Tibial nerve (tissue), 4 donors: ENCODE measurements at regions not wholly inside any gene's neighbourhood (a gene's known extent, or its start where the extent isn't known, plus 50 kb on each side); places are given as distances from the start of the nearest gene placed in this dataset.
"Not testable (repeated sequence)": the region's sequence is repeated elsewhere in the genome, so short reads cannot be mapped to it uniquely, and the experiment has no call there.

Source experiments
- DNase-seq, 2 donors: peaks; one replicate each; pipeline ENCODE4 v3.0.0-alpha.2; 2019; ENCODE audit warnings: low spot score in 2 of 2
- H3K27ac ChIP-seq, 4 donors: fragments of 200-600 bp; sonication (generic) in 3 of 4; one replicate each; pipeline ENCODE4 v1.5.1; 2017 to 2019; ENCODE audit warnings: mild to moderate bottlenecking in 1 of 4
- H3K27me3 ChIP-seq, 2 donors: fragments of 200-600 bp; sonication (generic) in 1 of 2; one replicate each; pipeline versions ENCODE4 v1.5.1 to v1.6.0; 2017 to 2019
- H3K36me3 ChIP-seq, 3 donors: fragments of 200-600 bp; sonication (generic); one replicate each; pipeline ENCODE4 v1.5.1; 2018 to 2019
- H3K4me1 ChIP-seq, 4 donors: fragments of 200-600 bp; sonication (generic) in 3 of 4; one replicate each; pipeline ENCODE4 v1.5.1; 2017 to 2019
- H3K4me3 ChIP-seq, 4 donors: fragments of 200-600 bp; sonication (generic) in 3 of 4; one replicate each; pipeline ENCODE4 v1.5.1; 2017 to 2019; ENCODE audit warnings: mild to moderate bottlenecking in 1 of 4, moderate library complexity in 1 of 4
- H3K9me3 ChIP-seq, 4 donors: fragments of 200-600 bp; sonication (generic) in 3 of 4; one replicate each; pipeline ENCODE4 v1.5.1; 2017 to 2019
- EP300 ChIP-seq, 2 donors: sonication (generic); formaldehyde crosslinking; IDR thresholded peaks; one replicate each; pipeline ENCODE4 v1.6.1; 2017; ENCODE audit warnings: antibody characterized with exemption in 2 of 2, mild to moderate bottlenecking in 1 of 2
- POLR2A ChIP-seq, 2 donors: fragments of 450-650 bp; IDR thresholded peaks; one replicate each; pipeline ENCODE4 v1.6.1; 2017; ENCODE audit warnings: antibody characterized with exemption in 2 of 2, mild to moderate bottlenecking in 2 of 2, moderate library complexity in 2 of 2
- WGBS, 2 donors: methylation state at CpG; one replicate each; pipeline ENCODE4 v1.1.5; 2018; 5-methylcytosine and 5-hydroxymethylcytosine counted together
- TF ChIP-seq, protein P1 (sequence below), 5 experiments: fragments of 200-600 bp in 3 of 5; fragments of 450-650 bp in 2 of 5; sonication (generic) in 3 of 5; IDR thresholded peaks; one replicate each; pipeline ENCODE4 v1.5.1; 2016 to 2019; ENCODE audit warnings: antibody characterized with exemption in 5 of 5, mild to moderate bottlenecking in 3 of 5, moderate library complexity in 2 of 5

- Histone ChIP-seq H3K36me3 (no peaks in the 10 kb centered on the region), H3K4me1 (no peaks in the 10 kb centered on the region), H3K9me3 (no peaks in the 10 kb centered on the region), H3K27me3 (no peaks in the 10 kb centered on the region), H3K27ac (no peak overlapping the region), H3K4me3 (no peak overlapping the region)
- WGBS, 2 donors, result 70 to 78% methylated on average over 3 of the region's 3 CpGs
- DNase-seq, result no peak
- TF ChIP-seq POLR2A (IDR thresholded peaks at IDR 0.05), result no peak
- TF ChIP-seq, protein P1, sequence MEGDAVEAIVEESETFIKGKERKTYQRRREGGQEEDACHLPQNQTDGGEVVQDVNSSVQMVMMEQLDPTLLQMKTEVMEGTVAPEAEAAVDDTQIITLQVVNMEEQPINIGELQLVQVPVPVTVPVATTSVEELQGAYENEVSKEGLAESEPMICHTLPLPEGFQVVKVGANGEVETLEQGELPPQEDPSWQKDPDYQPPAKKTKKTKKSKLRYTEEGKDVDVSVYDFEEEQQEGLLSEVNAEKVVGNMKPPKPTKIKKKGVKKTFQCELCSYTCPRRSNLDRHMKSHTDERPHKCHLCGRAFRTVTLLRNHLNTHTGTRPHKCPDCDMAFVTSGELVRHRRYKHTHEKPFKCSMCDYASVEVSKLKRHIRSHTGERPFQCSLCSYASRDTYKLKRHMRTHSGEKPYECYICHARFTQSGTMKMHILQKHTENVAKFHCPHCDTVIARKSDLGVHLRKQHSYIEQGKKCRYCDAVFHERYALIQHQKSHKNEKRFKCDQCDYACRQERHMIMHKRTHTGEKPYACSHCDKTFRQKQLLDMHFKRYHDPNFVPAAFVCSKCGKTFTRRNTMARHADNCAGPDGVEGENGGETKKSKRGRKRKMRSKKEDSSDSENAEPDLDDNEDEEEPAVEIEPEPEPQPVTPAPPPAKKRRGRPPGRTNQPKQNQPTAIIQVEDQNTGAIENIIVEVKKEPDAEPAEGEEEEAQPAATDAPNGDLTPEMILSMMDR (IDR thresholded peaks at IDR 0.05), result no peak
- no peak for TF ChIP-seq EP300 (IDR thresholded peaks at IDR 0.05)
Measured at GRCh38 chr2:81412681-81413080, 1108.1 kb upstream of the LRRTM1 start.

- 73 to 76% methylated on average over 2 of the region's 2 CpGs for WGBS, 2 donors
- DNase-seq, result no peak
- TF ChIP-seq EP300 (IDR thresholded peaks at IDR 0.05), result no peak
- no peak overlapping the region for H3K27ac ChIP-seq
- H3K4me3 ChIP-seq, result no peak overlapping the region
- no peaks in the 10 kb centered on the region for H3K4me1 ChIP-seq
- no peaks in the 10 kb centered on the region for H3K9me3 ChIP-seq
- H3K36me3 ChIP-seq, result no peaks in the 10 kb centered on the region
- no peaks in the 10 kb centered on the region for H3K27me3 ChIP-seq
Measured at GRCh38 chr2:81403508-81403907, 1099.0 kb upstream of the LRRTM1 start.

DNA sequence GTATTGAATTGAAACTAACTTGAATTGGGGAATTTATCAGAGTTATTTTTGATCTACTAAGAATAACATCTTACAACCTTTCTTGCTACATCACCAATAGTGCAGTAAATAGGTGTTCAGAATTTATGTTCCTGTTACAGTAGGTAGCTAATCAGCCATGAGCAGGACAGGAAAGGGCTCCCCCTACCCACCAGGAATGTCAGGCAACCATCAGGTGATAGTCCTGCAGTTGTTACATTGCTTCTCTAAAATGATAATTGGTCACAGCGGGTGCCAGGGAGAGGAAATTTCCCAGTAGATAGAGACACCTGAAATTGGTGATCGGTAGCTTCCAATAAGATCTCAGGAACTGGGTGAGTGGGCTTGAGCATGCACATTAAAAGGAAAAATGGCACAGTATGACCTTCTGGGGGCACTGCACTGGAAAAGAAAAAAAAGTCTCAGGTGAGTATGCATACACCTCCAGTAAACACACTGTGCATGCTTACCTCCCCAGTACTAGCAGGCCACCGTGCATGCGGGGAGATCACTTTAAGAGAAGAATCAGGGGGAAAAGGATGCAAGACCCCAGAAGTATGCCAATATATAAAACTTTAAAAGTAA is 1092.0 kb upstream of the LRRTM1 start:
- DNase-seq, result no peak
- TF ChIP-seq, protein P1 (IDR thresholded peaks at IDR 0.05), result no peak
- TF ChIP-seq POLR2A (IDR thresholded peaks at IDR 0.05), result no peak
- TF ChIP-seq EP300 (IDR thresholded peaks at IDR 0.05), result no peak
- Histone ChIP-seq H3K9me3 (no peaks in the 10 kb centered on the region), H3K27ac (no peak overlapping the region), H3K4me1 (no peaks in the 10 kb centered on the region), H3K27me3 (no peaks in the 10 kb centered on the region), H3K36me3 (no peaks in the 10 kb centered on the region), H3K4me3 (no peak overlapping the region)
- WGBS, 2 donors, result 92 to 93% methylated on average over 4 of the region's 4 CpGs

DNA sequence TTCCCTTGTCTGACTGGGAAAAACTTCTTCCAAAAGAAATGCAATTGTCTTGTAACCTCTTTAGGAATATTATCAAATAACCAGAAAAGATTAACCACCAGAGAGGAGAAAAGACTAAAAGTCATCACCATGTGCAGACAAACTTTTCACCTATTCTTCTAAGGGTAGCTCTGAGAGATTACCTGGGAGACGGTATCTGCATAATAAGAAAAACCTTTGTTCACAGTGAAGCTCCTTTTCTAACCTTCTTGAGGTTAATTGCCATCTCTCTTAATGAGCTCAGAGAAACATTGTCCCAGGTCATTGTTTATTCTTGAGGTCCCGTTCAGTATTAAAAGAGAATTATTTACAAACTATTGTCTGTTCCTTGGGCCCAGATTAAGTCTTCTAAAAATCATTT is 1091.2 kb upstream of the LRRTM1 start:
- Histone ChIP-seq H3K36me3 (no peaks in the 10 kb centered on the region), H3K27me3 (no peaks in the 10 kb centered on the region), H3K4me1 (no peaks in the 10 kb centered on the region), H3K4me3 (no peak overlapping the region), H3K9me3 (no peaks in the 10 kb centered on the region), H3K27ac (no peak overlapping the region)
- DNase-seq, result no peak
- 45 to 46% methylated on average over 2 of the region's 2 CpGs for WGBS, 2 donors
- TF ChIP-seq, protein P1 (IDR thresholded peaks at IDR 0.05), result no peak

DNA sequence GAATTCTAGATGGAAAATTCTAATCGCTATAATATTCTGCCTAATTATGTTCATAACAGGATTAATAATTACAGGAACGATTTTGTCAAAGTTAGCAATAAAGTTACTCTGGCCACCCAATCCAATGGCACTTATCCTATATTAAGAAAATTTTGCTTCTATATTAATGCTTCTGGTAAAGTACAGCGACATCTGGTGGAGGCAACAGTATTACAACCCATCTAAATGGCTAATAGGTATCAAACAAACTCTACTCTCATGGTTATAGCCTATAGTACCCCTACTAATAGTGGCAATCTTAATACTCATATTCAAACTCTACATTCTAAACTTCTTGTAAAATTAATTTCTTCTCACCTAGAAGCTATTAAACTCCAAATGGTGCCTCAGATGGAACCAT is 1084.7 kb upstream of the LRRTM1 start:
- DNase-seq, result no peak
- Histone ChIP-seq H3K9me3 (peaks cover 0 to 8% (median 0%) of the 10 kb centered on the region in 4 donors), H3K27me3 (no peaks in the 10 kb centered on the region), H3K4me1 (no peaks in the 10 kb centered on the region), H3K4me3 (no peak overlapping the region), H3K36me3 (no peaks in the 10 kb centered on the region), H3K27ac (no peak overlapping the region)
- WGBS, 2 donors, result 60 to 78% methylated on average over 3 of the region's 3 CpGs
- TF ChIP-seq EP300 (IDR thresholded peaks at IDR 0.05) (no peak), POLR2A (IDR thresholded peaks at IDR 0.05) (no peak)
- TF ChIP-seq, protein P1 (IDR thresholded peaks at IDR 0.05), result no peak

DNA sequence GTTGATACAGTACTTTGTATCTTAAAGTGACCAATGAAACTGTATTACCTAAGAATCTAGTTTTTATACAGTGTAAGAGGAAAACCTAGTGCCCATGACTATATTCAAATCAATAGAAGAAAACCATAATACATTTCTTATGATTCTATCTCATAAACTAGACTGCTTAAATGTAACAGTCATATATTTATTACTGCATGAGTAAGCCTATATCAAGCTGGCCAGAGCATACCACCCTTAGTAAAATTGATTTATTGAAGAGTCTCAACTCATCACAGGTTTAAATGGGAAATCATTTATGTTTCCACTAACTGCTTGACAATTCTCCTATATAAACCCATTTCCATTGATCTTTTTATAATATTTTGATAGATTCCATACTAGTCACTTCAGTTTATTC is 1059.2 kb upstream of the LRRTM1 start:
- H3K36me3 ChIP-seq, result no peaks in the 10 kb centered on the region
- peaks cover 0 to 12% (median 0%) of the 10 kb centered on the region in 4 donors for H3K9me3 ChIP-seq
- TF ChIP-seq POLR2A (IDR thresholded peaks at IDR 0.05), result no peak
- TF ChIP-seq, protein P1 (IDR thresholded peaks at IDR 0.05), result no peak
- no peak for TF ChIP-seq EP300 (IDR thresholded peaks at IDR 0.05)
- H3K27ac ChIP-seq, result no peak overlapping the region
- H3K4me1 ChIP-seq, result no peaks in the 10 kb centered on the region
- H3K4me3 ChIP-seq, result no peak overlapping the region
- no peak for DNase-seq
- H3K27me3 ChIP-seq, result no peaks in the 10 kb centered on the region

- DNase-seq, H3K36me3 ChIP-seq, H3K27me3 ChIP-seq, H3K4me3 ChIP-seq, H3K27ac ChIP-seq, H3K4me1 ChIP-seq: not testable (repeated sequence)
- 91 to 97% methylated on average over 9 to 11 of the region's 11 CpGs for WGBS, 2 donors
- H3K9me3 ChIP-seq, result peaks cover 0 to 22% (median 0%) of the 10 kb centered on the region in 4 donors
Measured at GRCh38 chr2:81362468-81362867, 1057.9 kb upstream of the LRRTM1 start.
